ENCODE measurements at regions not wholly inside any gene's neighbourhood (a gene's known extent, or its start where the extent isn't known, plus 50 kb on each side); places are given as distances from the start of the nearest gene placed in this dataset.

DNA sequence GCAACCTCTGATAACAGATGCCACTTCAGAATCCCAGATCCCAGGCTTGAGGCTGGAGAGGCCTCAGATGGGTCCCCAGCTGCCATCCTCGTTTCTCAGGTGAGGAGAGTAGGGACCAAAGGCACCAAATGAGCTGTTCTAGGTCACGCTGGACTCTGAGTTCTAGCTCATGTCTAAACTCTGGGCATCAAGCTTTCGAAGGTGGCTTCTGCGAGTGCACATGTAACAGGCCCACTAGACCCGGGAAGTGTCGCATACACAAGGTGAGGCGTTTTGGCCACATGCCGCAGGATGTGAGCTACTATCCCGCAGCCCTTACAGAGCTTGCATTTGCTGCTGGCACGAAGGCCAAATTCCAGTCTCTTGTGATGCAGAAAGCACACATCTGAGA, 355.1 kb upstream of the SHH start:
- H3K27ac ChIP-seq (ENCODE audit: low read depth, low read length), result no peak overlapping the region
- H3K36me3 ChIP-seq (ENCODE audit: low read length), result no peaks in the 10 kb centered on the region
- H3F3A ChIP-seq (ENCODE audit: insufficient read depth), result no peaks in the 10 kb centered on the region
- H3K9me3 ChIP-seq (ENCODE audit: insufficient read depth, low read length), result no peaks in the 10 kb centered on the region
- no peaks in the 10 kb centered on the region for H3K9me2 ChIP-seq (replicated peaks; ENCODE audit: insufficient read depth, low read length)
- H3K4me3 ChIP-seq (ENCODE audit: insufficient read depth, low read length, poor library complexity, severe bottlenecking), result no peak overlapping the region
- H3K4me2 ChIP-seq (ENCODE audit: low read depth, low read length, poor library complexity, severe bottlenecking), result no peak overlapping the region
- no peaks in the 10 kb centered on the region for H3K27me3 ChIP-seq (ENCODE audit: low read length)
- H2AFZ ChIP-seq (ENCODE audit: low read depth, low read length, severe bottlenecking), result no peak overlapping the region
- H3K9ac ChIP-seq (ENCODE audit: low read length), result no peak overlapping the region
- no peaks in the 10 kb centered on the region for H3K79me2 ChIP-seq (ENCODE audit: insufficient read depth, low read length)
- no peaks in the 10 kb centered on the region for H4K20me1 ChIP-seq (ENCODE audit: low read depth, low read length)
- TF ChIP-seq CTCF (IDR thresholded peaks at IDR 0.05; ENCODE audit: insufficient read depth, low read length, poor library complexity, severe bottlenecking), result no peak
- no peak for TF ChIP-seq EZH2phosphoT487 (conservative IDR thresholded peaks at IDR 0.05; ENCODE audit: low read length)

- H3K9ac ChIP-seq (ENCODE audit: low read length), result no peak overlapping the region
- no peaks in the 10 kb centered on the region for H3K79me2 ChIP-seq (ENCODE audit: insufficient read depth, low read length)
- no peaks in the 10 kb centered on the region for H3K36me3 ChIP-seq (ENCODE audit: low read length)
- H3K9me2 ChIP-seq (replicated peaks; ENCODE audit: insufficient read depth, low read length), result no peaks in the 10 kb centered on the region
- no peak for TF ChIP-seq EZH2phosphoT487 (conservative IDR thresholded peaks at IDR 0.05; ENCODE audit: low read length)
- H3K9me3 ChIP-seq (ENCODE audit: insufficient read depth, low read length), result no peaks in the 10 kb centered on the region
- no peaks in the 10 kb centered on the region for H3K27me3 ChIP-seq (ENCODE audit: low read length)
- H4K20me1 ChIP-seq (ENCODE audit: low read depth, low read length), result no peaks in the 10 kb centered on the region
- H3K27ac ChIP-seq (ENCODE audit: low read depth, low read length), result no peak overlapping the region
- no peak overlapping the region for H3K4me3 ChIP-seq (ENCODE audit: insufficient read depth, low read length, poor library complexity, severe bottlenecking)
- no peak overlapping the region for H3K4me2 ChIP-seq (ENCODE audit: low read depth, low read length, poor library complexity, severe bottlenecking)
- no peak overlapping the region for H2AFZ ChIP-seq (ENCODE audit: low read depth, low read length, severe bottlenecking)
- H3F3A ChIP-seq (ENCODE audit: insufficient read depth), result no peaks in the 10 kb centered on the region
These were observed 354.6 kb upstream of the SHH start for GRCh38 chr7:156166692-156167416.

GRCh38 chr7:156163747-156164146, 351.5 kb upstream of the SHH start:
- Histone ChIP-seq H3K9me3 (ENCODE audit: insufficient read depth, low read length) (no peaks in the 10 kb centered on the region), H3K9ac (ENCODE audit: low read length) (no peak overlapping the region), H3K4me2 (ENCODE audit: low read depth, low read length, poor library complexity, severe bottlenecking) (no peak overlapping the region), H3K9me2 (replicated peaks; ENCODE audit: insufficient read depth, low read length) (no peaks in the 10 kb centered on the region), H4K20me1 (ENCODE audit: low read depth, low read length) (no peaks in the 10 kb centered on the region), H3K36me3 (ENCODE audit: low read length) (no peaks in the 10 kb centered on the region), H3K27me3 (ENCODE audit: low read length) (no peaks in the 10 kb centered on the region), H2AFZ (ENCODE audit: low read depth, low read length, severe bottlenecking) (no peak overlapping the region), H3F3A (ENCODE audit: insufficient read depth) (no peaks in the 10 kb centered on the region), H3K4me3 (ENCODE audit: insufficient read depth, low read length, poor library complexity, severe bottlenecking) (no peak overlapping the region), H3K27ac (ENCODE audit: low read depth, low read length) (no peak overlapping the region), H3K79me2 (ENCODE audit: insufficient read depth, low read length) (no peaks in the 10 kb centered on the region)
- TF ChIP-seq CTCF (IDR thresholded peaks at IDR 0.05; ENCODE audit: insufficient read depth, low read length, poor library complexity, severe bottlenecking), result no peak
- no peak for TF ChIP-seq EZH2phosphoT487 (conservative IDR thresholded peaks at IDR 0.05; ENCODE audit: low read length)

DNA sequence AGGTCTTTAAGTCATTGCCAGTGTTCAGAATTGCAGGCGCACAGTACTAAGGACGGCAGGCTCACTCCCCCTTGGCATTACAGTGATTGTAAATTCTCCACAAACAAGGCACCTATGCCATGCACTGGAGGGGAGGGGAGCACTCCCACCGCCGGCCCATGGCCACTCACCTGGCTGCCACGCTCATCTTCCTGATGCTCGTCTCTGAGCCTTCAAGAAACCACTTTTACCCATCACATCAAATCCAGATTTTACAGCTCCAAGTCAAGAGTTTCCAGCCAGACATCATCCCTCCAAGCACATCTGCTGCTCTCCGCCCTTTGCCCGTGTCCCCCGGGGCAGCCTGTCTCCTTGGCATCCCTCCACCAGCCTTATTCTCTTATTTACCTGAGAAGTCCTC, 350.2 kb upstream of the SHH start:
- Histone ChIP-seq H3K27me3 (ENCODE audit: low read length) (no peaks in the 10 kb centered on the region), H3K27ac (ENCODE audit: low read depth, low read length) (no peak overlapping the region), H3K36me3 (ENCODE audit: low read length) (no peaks in the 10 kb centered on the region), H2AFZ (ENCODE audit: low read depth, low read length, severe bottlenecking) (no peak overlapping the region), H3F3A (ENCODE audit: insufficient read depth) (no peaks in the 10 kb centered on the region), H4K20me1 (ENCODE audit: low read depth, low read length) (no peaks in the 10 kb centered on the region), H3K9ac (ENCODE audit: low read length) (no peak overlapping the region), H3K79me2 (ENCODE audit: insufficient read depth, low read length) (no peaks in the 10 kb centered on the region), H3K9me2 (replicated peaks; ENCODE audit: insufficient read depth, low read length) (no peaks in the 10 kb centered on the region), H3K9me3 (ENCODE audit: insufficient read depth, low read length) (no peaks in the 10 kb centered on the region), H3K4me3 (ENCODE audit: insufficient read depth, low read length, poor library complexity, severe bottlenecking) (no peak overlapping the region), H3K4me2 (ENCODE audit: low read depth, low read length, poor library complexity, severe bottlenecking) (no peak overlapping the region)
- TF ChIP-seq CTCF (IDR thresholded peaks at IDR 0.05; ENCODE audit: insufficient read depth, low read length, poor library complexity, severe bottlenecking) (no peak), EZH2phosphoT487 (conservative IDR thresholded peaks at IDR 0.05; ENCODE audit: low read length) (no peak)
